Trophoblast cell (in vitro differentiated cells and primary cell): ENCODE measurements at regions not wholly inside any gene's neighbourhood (a gene's known extent, or its start where the extent isn't known, plus 50 kb on each side); places are given as distances from the start of the nearest gene placed in this dataset.
"Not testable (repeated sequence)": the region's sequence is repeated elsewhere in the genome, so short reads cannot be mapped to it uniquely, and the experiment has no call there.

Experiments
- DNase-seq, 2 donors: peaks; one replicate each; pipeline ENCODE4 v3.0.0-alpha.2; 2016
- H2AFZ ChIP-seq: 2 replicates; pipeline ENCODE4 v1.6.1; 2013; ENCODE audit warnings: low read length, moderate library complexity, mild to moderate bottlenecking; ENCODE audit not compliant: insufficient read depth, poor library complexity
- H2AK5ac ChIP-seq: 2 replicates; pipeline ENCODE4 v1.6.1; 2013; ENCODE audit warnings: mild to moderate bottlenecking, low read length
- H2BK120ac ChIP-seq: 2 replicates; pipeline ENCODE4 v1.6.1; 2013; ENCODE audit warnings: low read length, mild to moderate bottlenecking, moderate library complexity; ENCODE audit not compliant: insufficient read depth, poor library complexity
- H2BK12ac ChIP-seq: 2 replicates; pipeline ENCODE4 v1.6.1; 2013; ENCODE audit warnings: mild to moderate bottlenecking, low read length, moderate library complexity
- H2BK5ac ChIP-seq: 2 replicates; pipeline ENCODE4 v1.6.1; 2013; ENCODE audit warnings: low read length, low read depth, moderate library complexity, mild to moderate bottlenecking; ENCODE audit not compliant: poor library complexity
- H3K14ac ChIP-seq: 2 replicates; pipeline ENCODE4 v1.6.1; 2013; ENCODE audit warnings: mild to moderate bottlenecking, low read length
- H3K18ac ChIP-seq: 2 replicates; pipeline ENCODE4 v1.6.1; 2013; ENCODE audit warnings: mild to moderate bottlenecking, low read length
- H3K23ac ChIP-seq: 2 replicates; pipeline ENCODE4 v1.6.1; 2013; ENCODE audit warnings: low read length
- H3K27ac ChIP-seq: 2 replicates; pipeline ENCODE4 v1.5.1; 2013; ENCODE audit warnings: low read depth, mild to moderate bottlenecking, inconsistent platforms, low read length, moderate library complexity
- H3K27me3 ChIP-seq: 2 replicates; pipeline ENCODE4 v1.6.1; 2013; ENCODE audit warnings: inconsistent platforms, mild to moderate bottlenecking, low read length, moderate library complexity; ENCODE audit not compliant: insufficient read depth
- H3K36me3 ChIP-seq, 2 experiments: 1 replicate in 1 of 2; 2 replicates in 1 of 2; pipeline ENCODE4 v1.6.1; 2013; ENCODE audit warnings: low read length in 2 of 2, mild to moderate bottlenecking in 2 of 2, moderate library complexity in 1 of 2; ENCODE audit not compliant: insufficient read depth in 2 of 2, control insufficient read depth in 1 of 2
- H3K4ac ChIP-seq: 2 replicates; pipeline ENCODE4 v1.6.1; 2013; ENCODE audit warnings: low read depth, mild to moderate bottlenecking, low read length, moderate library complexity
- H3K4me1 ChIP-seq, 2 experiments: 1 replicate in 1 of 2; 2 replicates in 1 of 2; pipeline ENCODE4 v1.6.1; 2013; ENCODE audit warnings: low read length in 2 of 2, mild to moderate bottlenecking in 2 of 2, moderate library complexity in 1 of 2; ENCODE audit not compliant: insufficient read depth in 2 of 2, control insufficient read depth in 1 of 2
- H3K4me2 ChIP-seq: 2 replicates; pipeline ENCODE4 v1.6.1; 2013; ENCODE audit warnings: inconsistent platforms, mild to moderate bottlenecking, low read length, moderate library complexity
- H3K4me3 ChIP-seq: 2 replicates; pipeline ENCODE4 v1.5.1; 2013; ENCODE audit warnings: mild to moderate bottlenecking, low read depth, low read length, inconsistent platforms
- H3K79me1 ChIP-seq: one replicate; pipeline ENCODE4 v1.6.1; 2013; ENCODE audit warnings: low read length
- H3K79me2 ChIP-seq: 2 replicates; pipeline ENCODE4 v1.6.1; 2013; ENCODE audit warnings: low read length, mild to moderate bottlenecking; ENCODE audit not compliant: control insufficient read depth, insufficient read depth, poor library complexity
- H3K9ac ChIP-seq: 2 replicates; pipeline ENCODE4 v1.6.1; 2013; ENCODE audit warnings: mild to moderate bottlenecking, low read length
- H3K9me3 ChIP-seq: 2 replicates; pipeline ENCODE4 v1.6.1; 2013; ENCODE audit warnings: low read depth, mild to moderate bottlenecking, control low read depth, inconsistent platforms, low read length; ENCODE audit not compliant: insufficient read depth
- H4K12ac ChIP-seq: 2 replicates; pipeline ENCODE4 v1.6.1; 2013; ENCODE audit warnings: low read depth, mild to moderate bottlenecking, low read length, moderate library complexity
- H4K8ac ChIP-seq: 2 replicates; pipeline ENCODE4 v1.6.1; 2013; ENCODE audit warnings: low read depth, mild to moderate bottlenecking, low read length, moderate library complexity
- H4K91ac ChIP-seq: one replicate; pipeline ENCODE4 v1.6.1; 2013; ENCODE audit warnings: low read depth, mild to moderate bottlenecking, low read length, moderate library complexity
- WGBS: extraction: QIAGEN DNeasy Blood & Tissue Kit; methylation state at CpG from one replicate; pipeline ENCODE4 v1.1.7; 2013; ENCODE audit warnings: missing lambda C conversion rate; ENCODE audit not compliant: insufficient read length, insufficient coverage; ENCODE audit errors: extremely low coverage; 5-methylcytosine and 5-hydroxymethylcytosine counted together

DNA sequence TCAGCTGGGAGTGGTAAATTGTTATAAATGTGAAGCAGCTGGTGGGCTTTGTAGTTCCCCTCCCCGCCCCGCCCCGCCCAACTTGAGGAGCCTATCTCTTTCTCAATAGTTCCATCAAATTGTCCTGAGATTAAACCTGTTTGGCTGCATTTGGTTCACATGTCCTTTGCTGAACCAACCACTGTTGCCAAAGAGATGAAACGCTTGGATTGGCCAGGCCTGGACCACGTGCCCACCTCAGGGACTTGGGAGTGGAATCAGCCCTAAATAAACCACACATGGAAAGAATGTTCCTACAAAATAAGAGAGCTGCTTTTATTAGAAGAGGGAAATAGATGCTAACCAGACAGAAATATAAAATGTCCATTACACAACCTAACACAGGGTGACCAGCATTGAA lies 424.9 kb upstream of the KAZN start:
- Histone ChIP-seq H3K4me1 (no peaks in the 10 kb centered on the region), H3K4ac (no peak overlapping the region), H3K79me1 (no peaks in the 10 kb centered on the region), H3K23ac (no peak overlapping the region), H4K12ac (no peak overlapping the region), H4K91ac (no peak overlapping the region), H3K4me3 (no peak overlapping the region), H2BK120ac (no peak overlapping the region), H3K79me2 (no peaks in the 10 kb centered on the region), H3K14ac (no peak overlapping the region), H3K27me3 (no peaks in the 10 kb centered on the region), H3K4me2 (no peak overlapping the region), H4K8ac (no peak overlapping the region), H2BK12ac (no peak overlapping the region), H3K18ac (no peak overlapping the region), H2AFZ (no peak overlapping the region), H2BK5ac (no peak overlapping the region), H3K36me3 (no peaks in the 10 kb centered on the region), H3K27ac (no peak overlapping the region), H3K9me3 (peaks cover 2% of the 10 kb centered on the region), H2AK5ac (no peak overlapping the region), H3K9ac (no peak overlapping the region)
- no peak for DNase-seq
- WGBS: no CpG with 5 or more reads among the region's 5 CpGs

DNA sequence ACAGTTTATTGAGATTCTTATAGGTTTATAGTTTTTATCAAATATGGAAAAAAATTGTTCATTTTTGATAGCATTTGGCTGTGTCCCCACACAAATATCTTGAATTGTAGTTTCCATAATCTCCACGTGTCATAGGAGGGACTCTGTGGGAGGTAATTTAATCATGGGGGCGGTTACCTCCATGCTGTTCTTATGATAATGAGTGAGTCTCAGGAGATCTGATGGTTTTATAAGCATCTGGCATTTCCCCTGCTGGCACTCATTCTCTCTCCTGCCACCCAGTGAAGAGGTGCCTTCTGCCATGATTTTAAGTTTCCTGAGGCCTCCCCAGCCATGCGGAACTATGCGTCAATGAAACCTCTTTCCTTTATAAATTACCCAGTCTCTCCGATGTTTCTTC lies 420.6 kb upstream of the KAZN start:
- H3K4me3 ChIP-seq, H3K4me1 ChIP-seq, H2BK5ac ChIP-seq, H2AFZ ChIP-seq, H3K18ac ChIP-seq, H3K23ac ChIP-seq, H3K4me2 ChIP-seq, H2BK120ac ChIP-seq, H3K36me3 ChIP-seq, H3K9ac ChIP-seq, H3K27me3 ChIP-seq, H4K8ac ChIP-seq, DNase-seq, H3K14ac ChIP-seq, H4K91ac ChIP-seq, H3K9me3 ChIP-seq, H2BK12ac ChIP-seq, H2AK5ac ChIP-seq, H4K12ac ChIP-seq, H3K79me2 ChIP-seq, H3K79me1 ChIP-seq, H3K4ac ChIP-seq, H3K27ac ChIP-seq: not testable (repeated sequence)
- no CpG with 5 or more reads among the region's 5 CpGs for WGBS

DNA sequence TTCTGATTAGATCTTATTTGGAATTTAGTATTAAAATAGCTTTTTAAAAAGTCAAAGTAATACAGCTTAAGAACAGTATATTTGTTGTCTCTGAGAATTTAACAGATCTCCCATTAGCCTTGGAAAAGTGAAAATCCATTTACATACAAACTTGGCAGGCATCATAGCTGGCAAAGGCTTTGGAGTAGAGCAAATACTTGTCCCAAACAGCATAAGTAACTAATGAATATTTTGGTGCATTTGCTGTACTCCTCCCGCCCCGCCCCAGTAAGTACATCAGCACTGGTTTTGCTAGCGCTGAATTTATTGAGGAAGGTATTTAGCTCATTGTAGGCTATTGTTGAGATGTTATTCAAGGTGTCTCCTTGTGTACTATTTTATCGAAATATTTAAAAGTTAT lies 417.7 kb upstream of the KAZN start:
- no peak overlapping the region for H2BK120ac ChIP-seq
- H3K27ac ChIP-seq: no peak overlapping the region
- WGBS: no CpG with 5 or more reads among the region's 4 CpGs
- no peaks in the 10 kb centered on the region for H3K27me3 ChIP-seq
- no peak overlapping the region for H4K8ac ChIP-seq
- no peak overlapping the region for H2AK5ac ChIP-seq
- no peak overlapping the region for H2BK12ac ChIP-seq
- no peaks in the 10 kb centered on the region for H3K4me1 ChIP-seq
- no peak overlapping the region for H3K23ac ChIP-seq
- no peak overlapping the region for H3K4me2 ChIP-seq
- no peak overlapping the region for H2BK5ac ChIP-seq
- DNase-seq: no peak
- H3K79me2 ChIP-seq: no peaks in the 10 kb centered on the region
- H3K4me3 ChIP-seq: no peak overlapping the region
- no peaks in the 10 kb centered on the region for H3K36me3 ChIP-seq
- H4K91ac ChIP-seq: no peak overlapping the region
- no peak overlapping the region for H3K18ac ChIP-seq
- H3K4ac ChIP-seq: no peak overlapping the region
- no peak overlapping the region for H4K12ac ChIP-seq
- H3K9me3 ChIP-seq: no peaks in the 10 kb centered on the region
- no peak overlapping the region for H3K9ac ChIP-seq
- no peak overlapping the region for H2AFZ ChIP-seq
- H3K14ac ChIP-seq: no peak overlapping the region
- no peaks in the 10 kb centered on the region for H3K79me1 ChIP-seq

DNA sequence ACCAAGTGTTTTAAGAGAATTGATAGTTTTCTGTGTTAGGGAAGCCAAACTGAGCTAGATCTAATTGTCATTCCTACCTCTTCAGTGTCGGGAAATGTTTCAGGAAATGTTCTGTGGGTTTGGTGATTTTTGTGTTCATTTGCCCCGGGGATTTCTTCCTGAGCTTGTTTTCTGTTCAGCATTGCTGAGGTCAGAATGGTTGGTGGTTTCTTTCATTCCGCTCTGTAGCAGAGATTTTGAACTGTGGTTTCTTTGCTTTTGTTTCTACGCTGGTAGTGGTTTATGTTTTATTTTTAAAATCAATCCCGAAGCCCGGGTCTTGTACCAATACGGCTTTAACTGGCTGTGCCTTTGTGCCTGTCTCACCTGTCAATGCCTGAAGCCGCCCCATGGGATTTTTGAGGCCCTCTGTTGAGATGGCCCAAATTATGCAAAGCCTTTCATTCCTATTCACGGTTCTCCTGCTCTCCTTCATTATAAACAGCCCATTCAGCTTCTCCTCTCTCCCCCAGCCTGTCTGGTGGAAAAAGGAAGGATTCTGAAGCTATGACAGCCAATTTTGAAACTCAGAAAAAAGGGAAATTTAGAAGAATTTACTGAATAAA lies 417.2 kb upstream of the KAZN start:
- Histone ChIP-seq H3K4me2 (no peak overlapping the region), H3K9me3 (no peaks in the 10 kb centered on the region), H3K18ac (no peak overlapping the region), H2BK120ac (no peak overlapping the region), H3K4me1 (no peaks in the 10 kb centered on the region), H4K91ac (no peak overlapping the region), H3K79me2 (no peaks in the 10 kb centered on the region), H2BK5ac (no peak overlapping the region), H3K79me1 (no peaks in the 10 kb centered on the region), H3K9ac (no peak overlapping the region), H4K12ac (no peak overlapping the region), H3K14ac (no peak overlapping the region), H2BK12ac (no peak overlapping the region), H3K4ac (no peak overlapping the region), H3K27me3 (no peaks in the 10 kb centered on the region), H3K27ac (no peak overlapping the region), H3K36me3 (no peaks in the 10 kb centered on the region), H2AK5ac (no peak overlapping the region), H3K23ac (no peak overlapping the region), H2AFZ (no peak overlapping the region), H4K8ac (no peak overlapping the region), H3K4me3 (no peak overlapping the region)
- no CpG with 5 or more reads among the region's 9 CpGs for WGBS
- DNase-seq: no peak
